ENCODE measurements at regions not wholly inside any gene's neighbourhood (a gene's known extent, or its start where the extent isn't known, plus 50 kb on each side); places are given as distances from the start of the nearest gene placed in this dataset.

DNA sequence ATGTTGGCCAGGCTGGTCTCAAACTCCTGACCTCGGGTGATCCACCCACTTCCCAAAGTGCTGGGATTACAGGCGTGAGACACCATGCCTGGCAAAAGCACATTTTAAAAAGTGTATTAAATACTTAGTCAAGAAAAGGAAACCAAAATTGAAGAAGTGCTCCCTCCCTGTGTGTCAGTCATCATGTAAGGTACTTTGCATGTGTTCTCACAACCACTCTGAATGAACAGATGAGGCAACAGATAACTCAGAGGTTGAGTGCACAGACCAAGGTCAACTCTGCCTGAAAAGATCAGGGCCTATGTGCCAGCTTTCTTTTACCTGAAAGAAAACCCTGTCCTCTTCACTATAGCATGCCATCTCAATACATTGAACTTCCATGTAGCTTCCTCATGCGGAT, 289.7 kb downstream of the MRPS30 start:
- DNase-seq (ENCODE audit: extremely low spot score in 2 of 2) = no peak
- H3K9me3 ChIP-seq = no peaks in the 10 kb centered on the region
- no peaks in the 10 kb centered on the region for H3K27me3 ChIP-seq
- no peak overlapping the region for H3K4me3 ChIP-seq
- no peaks in the 10 kb centered on the region for H3K36me3 ChIP-seq
- TF ChIP-seq CTCF (IDR thresholded peaks at IDR 0.05) (no peak), POLR2AphosphoS5 (IDR thresholded peaks at IDR 0.05; ENCODE audit: insufficient read depth in 1 of 2, low read depth in 1 of 2) (no peak), POLR2A (IDR thresholded peaks at IDR 0.05) (no peak)
- H3K4me1 ChIP-seq = no peaks in the 10 kb centered on the region
- no peak overlapping the region for H3K27ac ChIP-seq
- intact Hi-C loops (cut with DNase I) = no loop called here

DNA sequence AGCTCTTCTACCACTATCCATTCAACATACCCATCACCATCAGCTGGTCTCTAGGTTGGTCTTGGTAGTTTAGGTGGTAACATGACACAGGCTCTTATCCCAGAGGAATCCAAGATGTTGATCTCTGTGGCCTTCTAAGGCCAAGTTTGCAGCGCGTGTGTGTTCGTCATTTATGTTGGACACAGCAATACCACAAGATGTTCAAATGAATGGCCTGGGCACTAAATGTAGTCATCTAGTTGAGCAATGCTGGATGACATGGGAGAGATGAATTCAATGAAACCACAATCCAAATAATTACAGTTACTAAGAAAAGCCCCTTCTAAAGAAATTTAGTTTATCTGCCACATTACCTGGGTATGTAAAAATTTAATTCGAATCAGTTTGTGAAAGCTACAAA, 292.4 kb downstream of the MRPS30 start:
- no peak overlapping the region for H3K4me3 ChIP-seq
- no peaks in the 10 kb centered on the region for H3K27me3 ChIP-seq
- intact Hi-C loops (cut with DNase I) = no loop called here
- no peaks in the 10 kb centered on the region for H3K9me3 ChIP-seq
- H3K4me1 ChIP-seq = no peaks in the 10 kb centered on the region
- no peaks in the 10 kb centered on the region for H3K36me3 ChIP-seq
- no peak for TF ChIP-seq POLR2AphosphoS5 (IDR thresholded peaks at IDR 0.05; ENCODE audit: insufficient read depth in 1 of 2, low read depth in 1 of 2)
- TF ChIP-seq CTCF (IDR thresholded peaks at IDR 0.05) = no peak
- no peak for TF ChIP-seq POLR2A (IDR thresholded peaks at IDR 0.05)
- H3K27ac ChIP-seq = no peak overlapping the region
- DNase-seq (ENCODE audit: extremely low spot score in 2 of 2) = no peak

DNA sequence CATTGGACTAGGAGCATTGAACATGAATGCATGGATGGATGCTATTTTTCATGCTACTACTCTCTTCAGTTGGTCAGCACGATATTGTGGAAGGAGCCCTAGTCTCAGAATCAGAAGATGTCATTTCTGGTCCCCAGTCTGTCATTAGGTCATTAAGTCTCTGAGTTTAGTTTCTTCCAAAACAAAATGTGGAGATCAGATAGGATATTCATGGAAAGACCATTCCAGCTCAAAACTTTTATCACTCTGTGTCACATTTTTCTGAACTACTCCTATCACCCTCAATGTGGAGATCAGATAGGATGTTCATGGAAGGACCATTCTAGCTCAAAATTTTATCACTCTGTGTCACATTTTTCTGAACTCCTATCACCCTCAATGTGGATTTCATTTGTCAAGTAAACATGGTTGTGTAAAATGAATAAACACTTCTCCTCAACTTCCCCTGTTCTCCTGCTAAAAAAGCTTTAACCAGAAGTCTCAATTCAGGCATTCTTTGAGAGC, 296.8 kb downstream of the MRPS30 start:
- Histone ChIP-seq H3K4me3 (no peak overlapping the region), H3K27me3 (no peaks in the 10 kb centered on the region), H3K27ac (no peak overlapping the region), H3K36me3 (no peaks in the 10 kb centered on the region), H3K9me3 (no peaks in the 10 kb centered on the region), H3K4me1 (no peaks in the 10 kb centered on the region)
- TF ChIP-seq POLR2A (IDR thresholded peaks at IDR 0.05) (no peak), POLR2AphosphoS5 (IDR thresholded peaks at IDR 0.05; ENCODE audit: insufficient read depth in 1 of 2, low read depth in 1 of 2) (no peak), CTCF (IDR thresholded peaks at IDR 0.05) (no peak)
- intact Hi-C loops (cut with DNase I) = no loop called here
- DNase-seq (ENCODE audit: extremely low spot score in 2 of 2) = no peak

DNA sequence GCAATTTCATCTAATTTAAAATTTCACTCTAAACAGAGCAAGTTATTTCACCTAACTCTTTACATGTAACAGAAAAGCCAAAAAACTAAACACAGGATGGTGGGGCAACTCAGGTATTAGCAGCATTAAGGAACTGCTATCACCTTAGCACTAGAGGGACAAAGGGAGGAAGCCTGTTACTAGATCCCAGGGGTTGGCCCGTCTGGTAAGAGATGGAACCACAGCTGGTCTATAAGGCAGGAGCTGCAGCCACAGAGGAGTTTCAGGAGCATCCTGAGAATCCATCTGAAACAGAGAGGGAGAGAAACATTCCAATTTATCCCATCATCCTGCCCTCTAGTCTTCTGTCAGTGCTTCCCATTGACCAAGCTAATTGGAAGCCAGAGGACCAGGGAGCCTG, 300.3 kb downstream of the MRPS30 start:
- H3K36me3 ChIP-seq = no peaks in the 10 kb centered on the region
- no peak overlapping the region for H3K27ac ChIP-seq
- TF ChIP-seq POLR2A (IDR thresholded peaks at IDR 0.05) (no peak), POLR2AphosphoS5 (IDR thresholded peaks at IDR 0.05; ENCODE audit: insufficient read depth in 1 of 2, low read depth in 1 of 2) (no peak), CTCF (IDR thresholded peaks at IDR 0.05) (no peak)
- no peak overlapping the region for H3K4me3 ChIP-seq
- no peaks in the 10 kb centered on the region for H3K4me1 ChIP-seq
- H3K27me3 ChIP-seq = no peaks in the 10 kb centered on the region
- DNase-seq (ENCODE audit: extremely low spot score in 2 of 2) = no peak
- intact Hi-C loops (cut with DNase I) = no loop called here
- no peaks in the 10 kb centered on the region for H3K9me3 ChIP-seq

DNA sequence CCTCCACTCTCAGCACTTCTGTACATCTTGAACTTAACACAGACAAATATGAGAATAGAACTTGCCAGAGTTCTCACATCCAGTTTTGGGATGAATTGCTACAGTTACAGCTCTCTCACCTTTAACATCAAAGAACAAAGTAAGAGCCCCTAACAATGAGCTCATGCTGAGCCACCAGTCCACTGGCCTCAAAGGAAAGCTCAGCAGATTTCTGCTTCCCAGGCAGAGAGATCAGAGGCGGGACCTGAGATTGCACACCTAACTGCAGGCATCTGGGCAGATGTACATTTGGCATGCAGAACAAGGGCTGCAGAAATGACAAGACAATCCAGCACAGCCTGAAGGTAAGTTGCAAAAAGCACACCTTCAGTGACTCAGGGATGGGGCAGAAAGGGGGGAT, 300.9 kb downstream of the MRPS30 start:
- H3K27ac ChIP-seq = no peak overlapping the region
- TF ChIP-seq POLR2A (IDR thresholded peaks at IDR 0.05) (no peak), POLR2AphosphoS5 (IDR thresholded peaks at IDR 0.05; ENCODE audit: insufficient read depth in 1 of 2, low read depth in 1 of 2) (no peak), CTCF (IDR thresholded peaks at IDR 0.05) (no peak)
- DNase-seq (ENCODE audit: extremely low spot score in 2 of 2) = no peak
- H3K9me3 ChIP-seq = no peaks in the 10 kb centered on the region
- no peaks in the 10 kb centered on the region for H3K27me3 ChIP-seq
- no peaks in the 10 kb centered on the region for H3K36me3 ChIP-seq
- H3K4me3 ChIP-seq = no peak overlapping the region
- intact Hi-C loops (cut with DNase I) = no loop called here
- no peaks in the 10 kb centered on the region for H3K4me1 ChIP-seq

All from vagina (tissue), 2 donors.